NOMO-1 (cell line): ENCODE measurements at regions not wholly inside any gene's neighbourhood (a gene's known extent, or its start where the extent isn't known, plus 50 kb on each side); places are given as distances from the start of the nearest gene placed in this dataset.

Source experiments
- DNase-seq, 2 experiments: peaks; one replicate each; lab custom pipeline; 2025; ENCODE audit not compliant: unreplicated experiment in 2 of 2; lab: John Stamatoyannopoulos, UW

DNA sequence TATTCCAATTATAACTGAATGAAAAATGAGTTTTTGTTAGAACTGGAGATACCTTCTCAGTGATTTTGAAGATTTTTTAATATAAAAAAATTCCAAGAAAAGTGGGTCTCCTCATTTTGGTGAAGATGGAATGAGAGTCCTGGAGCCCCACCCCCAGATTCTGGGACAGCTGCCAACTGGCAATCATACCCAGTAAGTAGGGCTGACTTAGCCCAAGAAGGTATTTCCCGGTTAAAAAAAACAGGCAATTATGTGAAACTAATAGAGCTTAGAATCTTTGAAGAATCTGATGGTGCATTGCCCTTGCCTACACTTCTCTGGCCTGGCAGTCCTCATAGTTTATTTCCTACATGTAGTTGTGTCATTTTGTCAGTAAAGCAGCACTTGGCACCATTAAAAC is 52.8 kb upstream of the VWDE start:
- no peak for DNase-seq

DNA sequence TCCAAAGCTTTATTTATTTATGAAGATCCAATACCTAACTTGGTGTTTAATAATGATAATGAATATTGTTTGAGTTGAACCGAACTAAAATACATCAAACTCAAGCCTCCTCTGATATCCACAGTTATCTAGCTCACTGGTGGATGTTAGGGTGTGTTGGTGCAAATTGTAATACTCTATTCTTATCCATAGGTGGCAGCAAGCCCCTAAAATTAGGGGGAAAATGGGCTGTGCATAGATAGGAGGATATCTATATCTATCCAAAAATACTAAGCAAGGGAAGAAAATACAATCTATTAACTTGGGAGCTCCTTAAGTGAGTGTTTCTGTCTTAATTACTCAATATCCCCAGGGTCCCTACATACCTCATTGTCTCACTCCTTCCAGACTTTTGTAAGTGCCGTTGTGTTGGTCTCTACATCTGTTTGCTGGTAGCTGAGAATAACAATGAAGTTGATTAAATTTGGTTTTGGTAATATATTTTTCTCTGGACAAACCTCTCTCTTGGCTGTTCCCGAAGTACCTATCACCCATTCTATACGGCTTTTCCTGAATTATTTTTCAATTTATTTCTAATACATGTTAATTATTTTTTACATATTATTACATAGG is 55.0 kb upstream of the VWDE start:
- DNase-seq: peak; percentile 4 to 23

DNA sequence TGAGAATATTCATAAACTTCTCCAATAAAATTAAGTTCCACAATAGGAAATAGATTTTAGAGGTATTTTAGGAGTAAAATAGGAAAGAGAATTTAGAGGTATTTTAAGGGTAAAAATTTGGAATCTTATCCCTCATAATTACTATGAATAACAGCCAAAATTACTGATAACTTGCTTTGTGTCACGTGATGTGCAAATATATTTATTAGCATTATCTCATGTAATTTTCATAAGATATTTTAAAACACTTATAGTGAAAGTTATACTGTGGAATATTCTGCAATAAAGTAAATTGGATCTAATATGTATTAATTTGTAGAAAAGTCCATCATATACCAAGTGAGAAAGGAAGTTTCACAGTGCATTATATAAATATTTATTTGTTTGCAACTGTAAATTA is 64.2 kb upstream of the VWDE start:
- no peak for DNase-seq

DNA sequence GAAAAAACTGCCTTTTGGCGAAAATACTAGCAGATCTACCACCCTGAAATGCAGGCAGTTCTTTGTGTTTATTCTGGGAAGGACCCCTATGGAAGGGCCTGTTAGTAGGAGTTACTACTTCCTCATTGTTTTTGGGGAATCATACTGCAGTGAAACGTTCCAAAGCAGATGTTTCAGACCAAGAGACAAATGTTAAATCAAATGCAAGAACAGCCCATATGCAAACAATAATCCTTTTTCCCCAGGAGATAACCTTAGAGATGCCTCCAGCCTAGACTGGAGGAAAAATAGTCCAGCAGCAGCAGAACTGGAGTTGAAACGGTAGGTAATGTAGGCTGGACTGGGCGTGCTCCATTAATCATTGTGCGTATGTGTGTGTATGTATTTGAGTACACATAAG is 65.9 kb upstream of the VWDE start:
- DNase-seq: no peak

DNA sequence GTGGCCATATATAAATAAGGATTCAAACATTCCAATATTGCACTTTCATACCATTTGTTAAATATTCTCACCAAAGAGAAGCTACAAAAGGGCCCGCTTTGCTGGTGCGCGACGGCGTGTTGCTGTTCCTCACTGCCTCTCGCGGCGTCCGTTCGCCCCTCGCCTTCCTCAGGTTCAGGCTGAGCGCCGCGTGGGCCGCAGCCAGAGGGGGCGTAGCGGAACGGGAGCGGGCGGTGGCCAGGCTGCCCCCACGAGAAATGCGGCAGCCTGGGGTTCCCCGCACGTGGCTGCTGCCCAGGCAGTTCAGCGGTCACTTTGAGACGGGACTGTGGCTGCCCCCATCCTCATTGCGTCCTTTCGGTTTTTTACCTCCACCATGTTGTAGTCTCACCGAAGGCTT is 67.3 kb upstream of the VWDE start:
- DNase-seq: no peak

DNA sequence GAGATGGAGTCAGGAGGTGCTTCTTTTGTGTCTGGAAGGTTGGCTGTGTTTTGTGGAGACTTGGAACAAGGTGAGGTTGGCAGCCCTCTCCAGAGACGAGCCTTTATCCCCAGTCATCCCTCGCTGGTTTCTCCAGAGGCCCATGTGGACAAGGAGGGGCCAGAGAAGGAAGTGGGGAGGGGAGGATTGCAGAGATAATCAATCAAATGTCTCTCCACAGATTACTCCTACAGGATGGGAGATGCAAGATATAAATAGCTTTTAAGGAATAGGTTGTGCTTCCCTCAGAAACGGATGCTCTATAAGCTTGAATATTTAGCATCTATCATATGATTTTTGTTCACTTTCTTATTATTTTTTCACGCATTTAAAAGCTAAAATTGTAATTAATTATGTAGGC is 70.4 kb upstream of the VWDE start:
- DNase-seq: no peak

DNA sequence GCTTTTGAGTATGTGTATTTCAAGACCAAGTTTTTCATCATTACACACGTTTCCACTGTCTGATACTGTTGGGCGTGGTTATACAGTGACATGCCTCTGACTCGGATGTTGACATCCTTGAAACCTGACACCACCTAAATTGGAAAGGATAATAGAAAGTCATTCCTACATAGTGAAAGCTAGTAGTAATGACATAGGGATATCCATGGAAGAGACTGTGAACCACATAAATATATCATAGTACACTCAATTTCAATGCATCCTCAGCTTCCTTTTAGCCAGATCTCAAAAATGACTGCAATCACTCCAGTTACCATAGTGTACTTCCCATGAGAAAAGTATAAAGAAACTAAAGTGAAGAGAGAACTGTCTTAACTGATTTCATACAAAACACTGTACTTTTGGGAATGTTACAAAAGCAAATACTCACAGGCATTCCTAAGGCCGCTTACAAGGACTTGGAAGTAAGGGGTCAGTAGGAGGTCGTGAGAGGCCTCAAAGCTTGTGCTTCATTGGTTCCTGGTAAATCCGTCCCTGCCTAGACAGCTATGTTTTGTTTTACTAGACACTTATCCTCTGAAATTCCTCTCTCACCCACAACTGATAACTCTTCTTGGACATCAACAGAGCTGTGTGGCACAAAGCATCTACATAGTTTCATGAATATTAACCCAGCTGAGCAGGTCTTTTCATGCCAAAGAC is 71.8 kb upstream of the VWDE start:
- DNase-seq: no peak

DNA sequence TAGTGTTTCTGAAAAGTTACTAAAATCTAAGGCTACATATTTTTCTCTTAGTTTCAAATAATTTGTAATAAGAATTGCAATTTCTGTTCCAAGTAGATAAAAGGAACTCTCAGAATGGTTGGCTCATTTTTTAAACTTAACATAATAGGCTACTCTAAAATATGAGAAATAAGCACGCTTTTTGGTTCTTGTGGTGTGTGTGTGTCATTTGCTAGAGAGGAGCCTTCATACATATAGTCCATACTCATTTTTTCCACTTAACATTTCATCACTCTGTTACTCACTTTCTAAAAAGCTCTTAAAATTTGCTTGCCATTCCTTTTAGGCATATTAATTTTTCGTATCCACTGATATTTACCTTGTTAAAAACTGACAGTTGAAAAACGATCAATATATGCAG is 74.0 kb upstream of the VWDE start:
- no peak for DNase-seq

DNA sequence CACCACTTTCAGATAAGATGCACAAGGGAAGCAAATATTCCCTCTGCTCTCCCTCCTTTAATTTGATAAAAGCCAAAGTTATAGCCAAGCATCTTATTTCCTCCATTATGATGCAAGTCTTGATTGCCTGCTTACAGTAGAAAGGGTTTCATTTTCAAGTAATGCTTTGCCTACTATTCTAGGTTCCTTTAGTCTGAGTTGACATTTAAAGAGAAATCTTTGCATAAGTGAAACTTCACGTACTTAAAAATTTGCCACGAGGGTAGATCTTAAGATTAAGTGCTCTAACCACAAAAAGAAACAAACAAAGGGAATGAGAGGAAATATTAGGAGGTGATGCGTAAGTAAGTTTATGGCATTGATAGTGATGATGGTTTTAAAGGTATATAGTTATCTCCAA is 78.1 kb upstream of the VWDE start:
- DNase-seq: no peak

DNA sequence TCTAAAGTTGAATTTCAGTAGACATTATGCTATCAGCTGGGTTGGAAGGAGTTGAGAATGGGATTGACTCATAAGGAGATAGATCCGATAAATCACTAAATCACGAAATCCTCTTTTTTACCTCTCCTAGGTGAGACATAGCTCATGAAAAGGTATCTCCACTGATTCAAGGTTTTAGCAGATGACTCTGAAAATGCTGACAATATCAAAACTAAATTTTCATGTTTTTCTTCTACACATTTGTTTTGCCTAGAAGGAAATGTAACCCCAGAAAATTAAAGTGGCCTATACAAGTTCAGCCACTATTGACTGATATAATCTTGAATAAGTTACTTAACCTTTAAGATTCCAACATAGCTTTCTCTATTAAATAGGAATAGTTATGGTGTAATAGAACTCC is 82.2 kb upstream of the VWDE start:
- DNase-seq: no peak

DNA sequence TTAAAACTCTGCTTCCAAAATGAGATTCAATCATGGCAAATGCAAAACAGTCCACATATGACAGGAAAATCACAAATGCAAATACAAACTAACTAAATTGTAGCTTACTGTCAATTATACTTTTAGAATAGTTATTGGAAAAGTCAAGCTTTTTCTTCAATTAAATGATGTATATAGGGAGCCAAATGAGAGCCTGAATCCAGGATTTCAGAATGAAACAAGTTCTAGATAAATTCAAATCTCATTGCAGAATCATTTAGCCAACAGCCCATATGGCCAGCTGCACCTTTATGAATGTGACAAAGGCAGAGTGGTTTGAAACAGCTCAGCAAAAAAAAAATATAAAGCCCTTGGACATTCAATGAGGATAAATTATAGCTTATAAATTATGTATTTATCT is 82.2 kb upstream of the SCIN start:
- DNase-seq: no peak

DNA sequence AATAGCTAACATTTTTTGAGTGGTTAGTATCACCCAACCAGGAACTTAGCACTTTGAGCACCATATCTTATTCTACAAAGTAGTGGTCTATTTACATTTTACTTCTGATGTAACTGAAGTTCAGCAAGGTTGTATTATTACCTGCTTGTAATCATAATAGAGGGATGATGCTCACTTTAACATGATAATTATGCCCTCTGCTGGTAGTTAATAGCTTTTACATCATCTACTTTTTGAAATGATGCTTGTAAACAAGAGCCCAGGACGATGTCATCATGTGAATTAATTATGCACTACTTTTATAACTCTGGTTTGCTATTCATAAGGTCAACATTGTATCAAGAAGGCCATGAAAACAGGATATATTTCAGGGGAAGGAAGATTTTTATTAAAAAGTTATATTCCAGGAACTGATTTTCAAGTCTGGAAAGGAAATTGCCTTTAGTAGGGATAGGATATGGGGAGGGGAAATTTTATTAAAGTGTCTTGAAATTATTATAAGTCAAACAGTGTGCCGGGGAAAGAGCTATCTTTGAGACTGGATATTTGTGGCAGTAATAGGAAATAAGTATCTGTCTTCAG is 80.3 kb upstream of the SCIN start:
- peak in 1 of 2 experiments; percentile 44 for DNase-seq

DNA sequence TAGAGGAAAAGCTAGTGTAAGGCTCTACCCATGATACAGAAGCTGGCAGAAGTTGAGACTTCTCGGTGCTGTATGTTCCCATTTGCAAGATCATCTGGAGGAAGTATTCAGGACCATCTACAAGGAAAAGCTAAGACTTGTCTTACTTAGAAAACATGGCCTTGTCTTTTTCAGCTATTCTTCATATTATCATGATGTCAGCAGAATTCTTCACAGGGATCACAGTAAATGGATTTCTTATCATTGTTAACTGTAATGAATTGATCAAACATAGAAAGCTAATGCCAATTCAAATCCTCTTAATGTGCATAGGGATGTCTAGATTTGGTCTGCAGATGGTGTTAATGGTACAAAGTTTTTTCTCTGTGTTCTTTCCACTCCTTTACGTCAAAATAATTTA is 79.6 kb upstream of the SCIN start:
- no peak for DNase-seq

DNA sequence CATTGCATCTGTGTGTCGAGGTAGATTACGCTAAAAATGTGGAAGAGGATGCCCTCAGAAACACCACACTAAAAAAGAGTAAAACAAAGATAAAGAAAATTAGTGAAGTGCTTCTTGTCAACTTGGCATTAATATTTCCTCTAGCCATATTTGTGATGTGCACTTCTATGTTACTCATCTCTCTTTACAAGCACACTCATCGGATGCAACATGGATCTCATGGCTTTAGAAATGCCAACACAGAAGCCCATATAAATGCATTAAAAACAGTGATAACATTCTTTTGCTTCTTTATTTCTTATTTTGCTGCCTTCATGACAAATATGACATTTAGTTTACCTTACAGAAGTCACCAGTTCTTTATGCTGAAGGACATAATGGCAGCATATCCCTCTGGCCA is 79.0 kb upstream of the SCIN start:
- DNase-seq: no peak

DNA sequence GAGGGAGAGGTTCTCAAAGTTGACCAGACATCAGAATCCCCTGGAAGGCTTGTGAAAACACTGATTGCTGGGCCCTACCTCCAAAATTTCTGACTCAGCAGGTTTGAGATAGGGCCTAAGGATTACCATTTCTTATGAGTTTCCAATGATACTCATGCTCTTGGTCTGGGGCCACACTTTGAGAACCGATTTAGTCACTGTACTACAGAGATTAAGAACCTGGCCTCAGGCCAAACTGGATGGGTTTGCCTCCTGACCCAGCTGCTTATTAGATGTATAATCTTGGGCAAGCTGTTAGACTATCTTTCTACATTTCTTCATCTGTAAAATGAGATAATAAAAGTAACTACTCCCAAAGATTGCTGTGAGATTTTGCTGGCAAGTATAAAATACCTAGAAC is 77.1 kb upstream of the SCIN start:
- no peak for DNase-seq

DNA sequence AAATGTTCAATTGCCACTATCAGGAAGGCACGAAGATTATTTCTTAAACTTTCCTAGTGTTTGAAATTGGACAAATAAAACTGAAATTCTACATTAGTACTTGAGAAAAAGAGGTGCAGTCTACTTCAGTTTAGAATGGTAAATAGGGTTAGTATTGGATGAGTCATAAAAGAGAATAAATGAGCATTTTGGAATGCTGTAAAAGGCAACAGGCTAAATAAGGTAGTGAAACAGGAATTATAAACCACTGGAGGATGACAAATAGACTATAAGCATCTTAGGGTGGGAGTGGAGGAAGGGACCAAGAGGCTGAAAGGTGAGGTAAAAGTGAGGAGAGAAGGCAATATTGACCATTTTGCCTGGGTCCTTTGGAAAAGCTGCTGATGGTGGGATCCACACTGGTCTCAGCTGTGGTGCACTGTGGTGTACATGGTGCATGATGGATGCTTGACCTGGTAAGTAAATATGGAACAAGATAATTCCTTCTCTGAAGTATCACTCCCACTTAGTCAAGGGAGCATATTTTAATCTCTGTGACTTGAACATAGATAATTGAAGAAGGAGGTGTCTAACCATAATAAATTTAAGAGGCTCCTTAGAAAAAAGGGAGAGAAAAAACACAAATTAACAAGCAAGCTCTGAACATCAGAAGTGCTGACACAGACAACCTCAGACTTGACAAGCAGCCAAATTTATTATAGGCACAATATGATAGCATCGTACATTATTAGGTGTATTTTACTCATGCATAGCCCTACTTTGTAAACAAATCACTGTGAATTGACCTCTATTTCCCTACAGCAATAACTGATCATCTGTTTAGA is 76.4 kb upstream of the SCIN start:
- DNase-seq: no peak

DNA sequence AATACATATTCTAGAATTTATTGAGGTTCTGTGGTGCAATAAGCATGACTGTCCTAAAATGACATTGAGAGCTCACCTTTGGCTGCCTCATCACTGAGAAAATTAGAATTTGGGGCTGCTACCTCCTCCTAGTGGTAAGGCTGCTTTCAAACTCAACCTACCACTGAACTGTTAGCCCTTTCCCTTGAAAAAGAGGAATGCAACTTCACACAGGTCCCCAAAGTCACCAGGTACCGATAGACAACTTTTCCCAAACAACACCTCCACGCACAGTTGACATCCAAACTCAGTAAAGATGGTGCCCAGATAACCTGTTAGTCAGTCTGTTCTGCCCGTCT is 75.9 kb upstream of the SCIN start:
- DNase-seq: no peak

DNA sequence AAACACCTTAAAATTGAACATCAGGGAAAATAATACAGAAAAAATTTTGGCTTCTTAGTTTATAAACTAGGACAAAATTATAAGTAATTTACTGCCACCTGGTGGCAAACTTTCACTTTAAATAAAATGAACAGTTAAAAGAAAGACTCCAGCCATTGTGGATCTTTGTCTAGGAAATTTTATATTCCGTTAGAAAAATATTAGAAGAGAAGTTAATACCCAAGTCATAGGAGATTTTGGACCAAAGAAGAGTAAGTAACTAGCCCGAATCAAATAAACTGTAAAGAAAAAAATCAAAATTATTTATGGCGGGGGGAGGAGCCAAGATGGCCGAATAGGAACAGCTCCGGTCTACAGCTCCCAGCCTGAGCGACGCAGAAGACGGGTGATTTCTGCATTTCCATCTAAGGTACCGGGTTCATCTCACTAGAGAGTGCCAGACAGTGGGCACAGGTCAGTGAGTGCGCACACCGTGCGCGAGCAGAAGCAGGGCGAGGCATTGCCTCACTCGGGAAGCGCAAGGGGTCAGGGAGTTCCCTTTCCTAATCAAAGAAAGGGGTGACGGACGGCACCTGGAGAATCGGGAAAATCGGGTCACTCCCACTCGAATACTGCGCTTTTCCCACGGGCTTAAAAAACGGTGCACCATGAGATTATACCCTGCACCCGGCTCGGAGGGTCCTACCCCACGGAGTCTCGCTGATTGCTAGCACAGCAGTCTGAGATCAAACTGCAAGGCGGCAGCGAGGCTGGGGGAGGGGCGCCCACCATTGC is 73.4 kb upstream of the SCIN start:
- DNase-seq: peak; percentile 5 to 48

DNA sequence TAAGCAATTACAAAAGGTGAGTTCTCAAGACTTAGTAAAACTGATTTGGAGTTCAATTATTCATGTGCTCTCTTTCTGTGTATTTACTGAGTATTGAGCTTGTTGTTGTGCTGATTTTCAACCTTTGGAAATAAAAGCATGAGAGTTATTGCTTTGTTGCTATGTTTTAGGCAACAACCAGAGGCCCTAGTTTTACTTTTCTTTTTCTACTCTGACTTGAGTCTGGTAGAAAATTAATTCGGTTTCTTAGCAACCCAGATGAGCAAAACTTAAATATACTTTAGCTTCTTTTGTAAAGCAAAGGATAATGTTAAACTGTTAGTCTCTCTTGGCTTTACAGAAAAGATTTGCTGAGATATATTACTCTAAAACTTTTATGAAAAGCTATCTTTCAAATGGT is 66.4 kb upstream of the SCIN start:
- no peak for DNase-seq

DNA sequence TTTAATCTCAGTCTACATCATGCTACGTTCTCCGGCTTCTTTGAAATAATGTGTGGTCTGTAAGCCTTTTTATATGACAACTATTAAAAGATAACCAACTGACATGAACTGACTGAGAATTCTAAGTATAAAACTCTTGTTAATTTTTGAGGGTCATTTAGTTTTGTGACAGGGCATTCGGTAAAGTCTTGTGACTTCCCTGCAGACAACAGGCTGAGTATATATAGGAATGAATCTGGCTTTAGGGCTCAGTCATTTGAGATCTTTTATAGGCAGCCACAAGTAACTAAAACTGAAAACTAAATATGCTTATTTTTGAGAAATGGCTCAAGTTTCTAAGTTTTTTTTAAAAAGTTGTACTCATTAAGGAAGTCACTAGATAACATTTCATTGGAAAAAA is 62.5 kb upstream of the SCIN start:
- no peak for DNase-seq

DNA sequence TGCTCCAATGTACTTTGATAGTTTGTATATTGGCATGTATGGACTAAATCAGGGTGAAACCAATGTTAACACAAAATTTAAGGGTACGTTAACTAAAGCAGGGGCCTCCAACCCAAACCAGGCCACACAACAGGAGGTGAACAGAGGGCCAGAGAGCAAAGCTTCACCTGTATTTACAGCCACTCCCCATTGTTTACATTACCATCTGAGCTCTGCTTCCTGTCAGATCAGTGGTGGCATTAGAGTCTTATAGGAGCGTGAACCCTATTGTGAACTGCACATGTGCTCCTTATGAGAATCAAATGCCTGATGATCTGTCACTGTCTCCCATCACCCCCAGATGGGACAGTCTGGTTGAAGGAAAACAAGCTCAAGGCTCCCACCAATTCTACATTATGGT is 62.0 kb upstream of the SCIN start:
- no peak for DNase-seq
